Superior temporal gyrus (tissue), 1 donor: ENCODE measurements at regions not wholly inside any gene's neighbourhood (a gene's known extent, or its start where the extent isn't known, plus 50 kb on each side); places are given as distances from the start of the nearest gene placed in this dataset.

ENCODE experiments used
- DNase-seq: peaks from one replicate; pipeline ENCODE4 v3.0.0-alpha.2; 2016; ENCODE audit errors: extremely low spot score

- no peak for DNase-seq
These were observed 454.1 kb downstream of the SOX9 start for GRCh38 chr17:72574675-72575510.

GRCh38 chr17:72575542-72576233, 454.9 kb downstream of the SOX9 start:
- DNase-seq: no peak

GRCh38 chr17:72576289-72576759, 455.5 kb downstream of the SOX9 start:
- peak; percentile 72 for DNase-seq

GRCh38 chr17:72578817-72579470, 458.1 kb downstream of the SOX9 start:
- peak; percentile 49 for DNase-seq

DNA sequence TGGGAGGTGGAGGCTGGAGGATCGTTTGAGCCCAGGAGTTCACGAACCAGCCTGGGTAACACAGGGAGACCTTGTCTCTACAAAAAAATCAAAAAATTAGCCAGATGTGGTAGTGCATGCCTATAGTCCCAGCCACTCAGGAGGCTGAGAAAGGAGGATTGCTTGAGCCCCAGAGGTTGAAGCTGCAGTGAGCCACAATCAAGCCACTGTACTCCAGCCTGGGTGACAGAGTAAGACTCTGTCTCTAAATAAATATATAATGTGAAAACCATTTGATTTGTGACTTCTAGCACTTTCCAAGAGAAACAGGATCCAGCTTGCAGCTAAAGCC, 459.1 kb downstream of the SOX9 start:
- DNase-seq: no peak

GRCh38 chr17:72580321-72581127, 459.7 kb downstream of the SOX9 start:
- no peak for DNase-seq

GRCh38 chr17:72587156-72587555, 466.3 kb downstream of the SOX9 start:
- no peak for DNase-seq

DNA sequence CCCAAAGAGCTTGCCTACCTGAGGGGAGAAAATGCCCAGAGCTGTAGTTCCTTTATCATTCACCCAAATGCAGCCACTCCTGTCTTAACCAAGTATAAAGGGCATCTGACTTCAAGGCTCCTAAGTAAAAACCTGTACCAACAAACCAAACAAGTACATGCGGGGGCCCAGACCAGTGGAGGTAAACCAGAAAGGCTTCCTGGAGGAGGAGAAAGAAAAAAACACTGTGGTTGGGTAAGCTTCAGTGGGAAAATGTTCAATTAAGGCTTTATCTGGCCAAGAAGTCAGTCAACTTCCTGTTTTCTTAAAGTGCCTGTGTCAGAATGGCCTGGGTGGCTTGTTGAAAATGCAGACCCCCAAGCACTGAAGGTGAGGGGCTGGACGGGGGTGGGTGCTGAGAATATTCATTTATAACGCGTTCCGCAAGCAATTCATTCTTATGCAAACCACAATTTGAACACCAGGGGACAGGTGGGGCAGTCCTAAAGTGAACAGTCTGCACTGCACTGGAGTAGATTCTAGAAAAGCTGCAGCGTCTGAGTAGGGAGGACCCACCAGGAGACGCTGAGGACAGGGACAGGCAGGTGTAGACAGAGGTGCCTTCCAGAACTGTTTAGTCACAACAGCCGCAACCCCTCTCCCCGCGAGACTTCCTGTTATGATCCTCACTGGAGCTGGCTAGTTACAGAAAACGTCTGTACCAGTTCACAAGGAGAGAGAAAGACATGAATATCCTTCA, 467.1 kb downstream of the SOX9 start:
- no peak for DNase-seq

GRCh38 chr17:72588561-72588960, 467.7 kb downstream of the SOX9 start:
- DNase-seq: peak; percentile 36

- peak; percentile 40 for DNase-seq
These were observed 468.1 kb downstream of the SOX9 start for GRCh38 chr17:72588961-72589360.

GRCh38 chr17:72590382-72590781, 469.6 kb downstream of the SOX9 start:
- no peak for DNase-seq

DNA sequence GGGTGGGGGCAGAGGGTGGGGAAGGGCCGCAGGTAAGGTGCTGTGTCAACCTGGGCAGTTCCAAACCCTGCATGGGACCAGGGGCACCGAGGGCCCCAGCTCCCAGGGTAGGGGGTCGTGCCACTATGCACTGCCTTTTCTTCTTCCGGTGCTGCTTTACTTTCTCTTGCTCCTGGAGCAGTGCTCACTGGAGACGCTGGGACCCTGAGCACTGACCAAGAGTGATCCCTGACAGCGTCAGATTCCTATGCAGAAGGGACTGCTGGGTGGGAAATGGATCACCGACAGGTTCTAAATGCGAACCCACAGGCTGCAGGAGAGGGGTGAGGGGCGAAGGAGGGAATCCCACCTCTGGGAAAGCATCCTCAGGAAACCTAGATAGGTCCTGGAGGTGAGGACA, 470.1 kb downstream of the SOX9 start:
- DNase-seq: no peak

DNA sequence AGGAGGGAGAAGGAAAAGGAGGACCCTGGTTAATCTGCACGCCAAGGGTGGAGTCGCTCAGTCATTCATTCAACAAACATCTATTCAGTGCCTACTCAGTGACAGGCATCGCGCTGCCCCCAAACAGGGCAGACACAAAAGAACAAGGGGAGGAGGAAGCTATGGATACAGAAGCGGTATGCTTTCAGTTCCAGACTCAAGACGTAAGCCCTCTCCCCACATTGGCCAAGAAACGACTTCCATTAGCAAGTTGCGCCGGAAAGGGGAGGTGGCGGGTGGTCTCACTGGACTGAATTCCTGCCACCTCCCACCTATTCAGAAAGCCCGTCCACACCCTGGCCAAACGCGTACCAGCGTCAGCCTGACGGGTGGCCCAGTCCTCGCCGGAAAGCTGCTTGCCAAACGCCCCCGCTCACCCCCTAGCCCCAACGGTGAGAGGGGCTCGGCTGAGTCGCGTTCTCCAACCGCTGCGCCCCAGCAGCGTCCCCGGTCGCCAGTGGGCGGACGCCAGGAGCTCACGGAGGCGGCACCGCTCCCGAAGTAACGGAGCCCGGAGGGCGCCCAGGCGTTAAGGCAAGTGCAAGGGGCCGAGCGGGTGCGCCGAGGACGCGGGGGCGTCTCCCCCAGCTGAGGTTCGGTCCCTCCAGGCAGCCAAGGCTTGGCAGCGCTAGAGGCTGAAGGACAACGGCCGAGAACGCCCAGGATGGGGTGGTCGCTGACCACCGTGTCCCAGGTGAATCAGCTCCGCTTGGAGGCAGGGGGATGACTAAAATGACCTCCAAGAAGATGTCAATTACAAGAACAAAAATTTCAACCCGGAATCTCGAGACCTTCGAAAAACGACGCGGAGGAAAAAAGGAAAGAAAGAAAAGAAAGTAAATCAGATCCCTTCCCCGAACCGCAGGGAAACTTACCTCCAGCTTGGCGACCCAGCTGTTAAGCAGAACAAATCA, 470.7 kb downstream of the SOX9 start:
- DNase-seq: no peak

DNA sequence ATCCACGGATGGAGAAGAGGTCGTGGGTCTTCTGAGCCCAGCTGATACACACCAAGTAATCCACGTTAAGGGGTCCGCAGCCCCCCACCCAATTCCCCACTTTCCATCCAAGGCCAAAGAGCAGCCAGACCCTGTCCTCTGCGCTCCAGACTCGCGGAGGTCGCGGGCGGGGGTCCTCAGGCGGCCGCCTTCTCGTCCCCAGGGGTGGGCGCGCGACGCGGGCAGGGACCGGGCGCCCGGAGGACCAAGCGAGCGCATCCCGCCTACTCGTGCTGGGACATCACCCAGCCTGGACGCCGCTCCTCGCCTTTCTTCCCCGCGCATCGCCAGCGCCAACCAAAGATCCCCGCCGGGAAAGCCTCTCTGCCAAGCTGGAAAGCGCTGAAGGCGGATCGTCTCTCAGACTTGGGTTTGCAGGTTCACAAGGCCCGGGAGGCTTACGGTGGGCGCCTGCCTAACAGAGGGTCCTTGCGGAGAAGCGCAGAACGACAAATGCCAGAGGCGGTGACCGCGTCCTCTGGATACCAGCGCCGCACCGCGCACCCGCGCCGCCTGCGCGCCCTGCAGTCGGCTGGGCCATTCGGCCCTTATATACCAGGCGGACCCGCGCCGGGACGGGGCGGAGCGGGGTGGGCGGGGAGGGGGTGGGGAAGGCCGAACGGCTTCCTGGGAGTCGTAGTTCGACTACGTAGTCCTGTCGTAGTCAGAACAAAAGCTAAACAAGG, 471.6 kb downstream of the SOX9 start:
- peak; percentile 78 for DNase-seq

GRCh38 chr17:72592967-72593325, 472.1 kb downstream of the SOX9 start:
- DNase-seq: no peak

- DNase-seq: no peak
These were observed 473.4 kb downstream of the SOX9 start for GRCh38 chr17:72594248-72594647.
